HepG2 (cell line): ENCODE measurements at regions not wholly inside any gene's neighbourhood (a gene's known extent, or its start where the extent isn't known, plus 50 kb on each side); places are given as distances from the start of the nearest gene placed in this dataset.

Source experiments
- ATAC-seq: fragments of 200-7000 bp; cut with Tn5 transposase; 3 replicates; pipeline ENCODE4 v1.9.1; 2020; ENCODE audit warnings: mild to moderate bottlenecking, moderate library complexity
- BruUV-seq: library from RNA; stranded (reverse); fragments of 400-500 nt; replicated peaks from 2 replicates; lab custom pipeline; 2021; lab: Mats Ljungman, UMichigan
- CTCF ChIA-PET: fragments of 300-600 bp; formaldehyde crosslinking; extraction: SDS; loops from one replicate; lab custom pipeline; 2021; ENCODE audit warnings: low total read pairs, inconsistent platforms, low intra/inter-chr PET ratio; lab: Yijun Ruan, JAX
- POLR2A ChIA-PET: fragments of 350-600 bp; sonication (Branson Sonifier 250); formaldehyde crosslinking; loops from one replicate; lab custom pipeline; 2020; ENCODE audit warnings: antibody characterized with exemption, inconsistent platforms; lab: Yijun Ruan, JAX
- DNase-seq: peaks from one replicate; pipeline ENCODE4 v3.0.0-alpha.2; 2015; ENCODE audit warnings: low spot score
- FAIRE-seq: peaks from 3 replicates; lab custom pipeline; 2011; peaks lifted over from hg19 to GRCh38; lab: Jason Lieb, UNC
- H2AFZ ChIP-seq: one replicate; pipeline ENCODE4 v1.6.1; 2011; ENCODE audit warnings: low read length, inconsistent platforms
- H3K27ac ChIP-seq: fragments of 300-600 bp; 3 replicates; pipeline ENCODE4 v1.8.0; 2011; ENCODE audit warnings: mixed run types, mild to moderate bottlenecking, mixed read lengths, low read length, inconsistent platforms; ENCODE audit not compliant: insufficient read depth; ENCODE audit errors: extremely low read length
- H3K27me3 ChIP-seq, 2 experiments: fragments of 200-600 bp in 1 of 2; 2 replicates in 1 of 2; 3 replicates in 1 of 2; pipeline versions ENCODE4 v1.6.0 to v1.8.0; 2011; ENCODE audit warnings: low read length in 2 of 2, mild to moderate bottlenecking in 2 of 2, moderate library complexity in 2 of 2, inconsistent platforms in 1 of 2; ENCODE audit not compliant: insufficient read depth in 2 of 2, control insufficient read depth in 1 of 2
- H3K36me3 ChIP-seq, 2 experiments: fragments of 200-600 bp in 1 of 2; replicated peaks in 1 of 2; 2 replicates in 1 of 2; 3 replicates in 1 of 2; pipeline versions ENCODE4 v1.5.1 to v1.8.0; 2011; ENCODE audit warnings: low read length in 2 of 2, inconsistent platforms in 1 of 2; ENCODE audit not compliant: insufficient read depth in 2 of 2, control insufficient read depth in 1 of 2
- H3K4me1 ChIP-seq: 2 replicates; pipeline ENCODE4 v1.5.1; 2012; ENCODE audit warnings: low read length, inconsistent platforms; ENCODE audit not compliant: insufficient read depth
- H3K4me2 ChIP-seq: 2 replicates; pipeline ENCODE4 v1.6.0; 2011; ENCODE audit warnings: low read depth, low read length, inconsistent platforms
- H3K4me3 ChIP-seq, 3 experiments: fragments of 200-600 bp in 1 of 3; sonication (generic), shearing (Covaris generic) in 1 of 3; replicated peaks in 1 of 3; 2 replicates each; pipeline ENCODE4 v1.5.1; 2011 to 2016; ENCODE audit warnings: low read length in 3 of 3, inconsistent platforms in 2 of 3, low read depth in 2 of 3, mild to moderate bottlenecking in 2 of 3, control low read depth in 1 of 3, mixed read lengths in 1 of 3; ENCODE audit not compliant: insufficient read depth in 1 of 3
- H3K79me2 ChIP-seq: one replicate; pipeline ENCODE4 v1.6.1; 2011; ENCODE audit warnings: low read length, inconsistent platforms; ENCODE audit not compliant: insufficient read depth
- H3K9ac ChIP-seq: 2 replicates; pipeline ENCODE4 v1.6.0; 2011; ENCODE audit warnings: mild to moderate bottlenecking, low read depth, low read length, inconsistent platforms; ENCODE audit not compliant: insufficient read depth
- H3K9me3 ChIP-seq: 2 replicates; pipeline ENCODE4 v1.5.1; 2012; ENCODE audit warnings: mild to moderate bottlenecking, low read length
- H4K20me1 ChIP-seq: 2 replicates; pipeline ENCODE4 v1.6.0; 2011; ENCODE audit warnings: inconsistent platforms, mild to moderate bottlenecking, low read length, moderate library complexity; ENCODE audit not compliant: insufficient read depth
- FLYWCH1 ChIP-seq: sonication (generic); formaldehyde crosslinking; IDR thresholded peaks from 2 replicates; pipeline ENCODE4 v1.8.1; 2023; ENCODE audit warnings: mild to moderate bottlenecking, missing genetic modification reagents
- HMGA1 ChIP-seq: sonication (generic); formaldehyde crosslinking; conservative IDR thresholded peaks from 2 replicates; pipeline ENCODE4 v1.4.0; 2020; ENCODE audit warnings: missing genetic modification reagents
- KAT2B ChIP-seq: fragments of 150-350 bp; IDR thresholded peaks from 2 replicates; pipeline ENCODE4 v1.6.1; 2014; ENCODE audit warnings: low read depth, low read length, borderline replicate concordance
- MIXL1 ChIP-seq: IDR thresholded peaks from 2 replicates; pipeline ENCODE4 v1.6.1; 2016
- SAP130 ChIP-seq: IDR thresholded peaks from 2 replicates; pipeline ENCODE4 v1.6.1; 2016; ENCODE audit warnings: low read depth
- SCMH1 ChIP-seq: sonication (generic); formaldehyde crosslinking; IDR thresholded peaks from 2 replicates; pipeline ENCODE4 v1.9.0; 2021; ENCODE audit warnings: missing genetic modification reagents, mild to moderate bottlenecking, borderline replicate concordance
- SUZ12 ChIP-seq: fragments of 150-350 bp; IDR thresholded peaks from 2 replicates; pipeline ENCODE4 v1.6.1; 2014; ENCODE audit warnings: low read depth, low read length
- ZBTB3 ChIP-seq: sonication (generic); formaldehyde crosslinking; IDR thresholded peaks from 2 replicates; pipeline ENCODE4 v1.4.0; 2020; ENCODE audit warnings: low read depth, mild to moderate bottlenecking, moderate library complexity, missing genetic modification reagents, borderline replicate concordance
- ZKSCAN1 ChIP-seq: fragments of 150-350 bp; IDR thresholded peaks from 2 replicates; pipeline ENCODE4 v1.6.1; 2014; ENCODE audit warnings: low read length
- ZMYM3 ChIP-seq: sonication (generic); formaldehyde crosslinking; IDR thresholded peaks from 2 replicates; pipeline ENCODE4 v1.5.1; 2020; ENCODE audit warnings: mild to moderate bottlenecking, missing genetic modification reagents
- ZNF350 ChIP-seq: sonication (generic); formaldehyde crosslinking; IDR thresholded peaks from 2 replicates; pipeline ENCODE4 v1.4.0; 2020; ENCODE audit warnings: mild to moderate bottlenecking, low read depth, missing genetic modification reagents, borderline replicate concordance
- ZNF619 ChIP-seq: sonication (generic); formaldehyde crosslinking; IDR thresholded peaks from 2 replicates; pipeline ENCODE4 v1.4.0; 2020; ENCODE audit warnings: mild to moderate bottlenecking, missing genetic modification reagents
- ZNF639 ChIP-seq: conservative IDR thresholded peaks from 2 replicates; pipeline ENCODE4 v1.6.1; 2018; ENCODE audit warnings: missing genetic modification reagents
- ZNF644 ChIP-seq: IDR thresholded peaks from 2 replicates; pipeline ENCODE4 v1.6.1; 2016; ENCODE audit warnings: low read depth
- ZNF766 ChIP-seq: sonication (generic); formaldehyde crosslinking; IDR thresholded peaks from 2 replicates; pipeline ENCODE4 v1.5.0; 2020; ENCODE audit warnings: missing genetic modification reagents, borderline replicate concordance
- ZNF773 ChIP-seq: sonication (generic); formaldehyde crosslinking; IDR thresholded peaks from 2 replicates; pipeline ENCODE4 v1.4.0; 2020; ENCODE audit warnings: missing genetic modification reagents, borderline replicate concordance
- ZNF800 ChIP-seq: sonication (generic); formaldehyde crosslinking; IDR thresholded peaks from 2 replicates; pipeline ENCODE4 v1.4.0; 2020; ENCODE audit warnings: missing genetic modification reagents
- WGBS: methylation state at CpG from one replicate; pipeline ENCODE4 v1.1.6; 2017; ENCODE audit warnings: low lambda C conversion rate; 5-methylcytosine and 5-hydroxymethylcytosine counted together
- in situ Hi-C: cut with HindIII; loops from 2 replicates; pipeline ENCODE4 v1.10.0; 2017; ENCODE audit warnings: low pct_unique_long_range_greater_than_20kb; ENCODE audit not compliant: extremely low pct_ligation_motif_present
- intact Hi-C: fragments of 100-400 bp; cut with micrococcal nuclease; formaldehyde crosslinking; loops from one replicate; pipeline ENCODE4 v1.10.0; 2022; ENCODE audit not compliant: unreplicated experiment

DNA sequence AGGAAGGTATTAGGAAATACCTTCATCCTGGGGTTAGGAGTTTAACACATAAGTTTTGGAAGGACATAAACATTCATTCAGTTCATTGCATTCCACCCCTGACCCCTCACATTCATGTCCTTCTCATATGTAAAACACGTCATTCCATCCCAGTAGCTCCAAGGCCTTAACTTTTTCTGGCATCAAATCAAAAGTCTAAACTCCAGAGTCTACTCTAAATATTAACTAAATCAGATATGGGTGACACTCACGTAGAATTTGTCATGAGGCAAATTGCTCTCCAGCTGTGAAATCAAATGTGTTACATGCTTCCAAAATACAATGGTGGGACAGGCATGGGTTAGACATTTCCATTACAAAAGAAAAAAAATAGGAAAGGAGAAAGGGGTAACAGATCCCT is 298.2 kb upstream of the LRRC7 start:
- CTCF ChIA-PET: no interaction called here
- no peaks in the 10 kb centered on the region for H3K27me3 ChIP-seq
- 0% methylated on average over 2 of the region's 2 CpGs for WGBS
- in situ Hi-C loops: no loop called here
- H4K20me1 ChIP-seq: no peaks in the 10 kb centered on the region
- H3K4me2 ChIP-seq: no peak overlapping the region
- no peak overlapping the region for H2AFZ ChIP-seq
- H3K4me1 ChIP-seq: no peaks in the 10 kb centered on the region
- ATAC-seq (no peak), FAIRE-seq (no peak), DNase-seq (no peak)
- H3K27ac ChIP-seq: no peak overlapping the region
- H3K4me3 ChIP-seq: no peak overlapping the region
- POLR2A ChIA-PET: no interaction called here
- TF ChIP-seq ZNF766 (CRISPR knock-in tag): no peak
- TF ChIP-seq ZNF639 (CRISPR knock-in tag): no peak
- no peak for TF ChIP-seq ZMYM3 (CRISPR knock-in tag)
- no peak for TF ChIP-seq SUZ12
- no peak for TF ChIP-seq ZNF619 (CRISPR knock-in tag)
- no peak for TF ChIP-seq ZNF644 (CRISPR knock-in tag)
- no peak for TF ChIP-seq ZKSCAN1
- TF ChIP-seq SCMH1 (CRISPR knock-in tag): no peak
- TF ChIP-seq MIXL1: no peak
- intact Hi-C loops: no loop called here
- BruUV-seq: no TSS peak
- H3K79me2 ChIP-seq: no peaks in the 10 kb centered on the region
- peaks cover 75% of the 10 kb centered on the region for H3K9me3 ChIP-seq
- H3K36me3 ChIP-seq: no peaks in the 10 kb centered on the region
- no peak overlapping the region for H3K9ac ChIP-seq

DNA sequence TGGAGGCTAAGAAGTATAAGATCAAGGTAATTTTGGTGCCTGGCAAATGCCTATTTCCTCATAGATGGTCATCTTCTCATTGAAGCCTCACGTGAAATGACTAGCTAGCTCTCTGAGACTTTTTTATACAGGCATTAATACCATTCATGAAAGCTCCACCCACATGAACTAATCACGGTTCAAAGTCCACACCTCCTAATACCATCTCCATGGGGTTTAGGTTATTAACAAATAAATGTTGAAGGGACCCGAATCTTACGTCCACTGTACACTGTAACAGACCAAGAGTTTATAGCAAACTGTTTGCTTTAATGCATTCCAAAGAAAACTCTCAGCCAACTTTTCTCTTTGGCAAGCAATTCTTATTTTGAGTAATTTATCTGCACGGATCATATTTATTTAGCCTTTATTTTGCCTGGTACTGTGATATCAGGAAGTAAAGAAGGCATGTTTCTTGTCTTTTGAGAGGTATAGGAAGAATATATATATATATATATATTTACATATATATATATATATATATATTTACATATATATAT is 296.1 kb upstream of the LRRC7 start:
- POLR2A ChIA-PET: no interaction called here
- Histone ChIP-seq H3K4me1 (no peaks in the 10 kb centered on the region), H4K20me1 (no peaks in the 10 kb centered on the region), H3K9ac (no peak overlapping the region), H3K9me3 (peaks cover 74% of the 10 kb centered on the region), H3K4me3 (no peak overlapping the region), H3K79me2 (no peaks in the 10 kb centered on the region), H3K27me3 (no peaks in the 10 kb centered on the region), H3K36me3 (no peaks in the 10 kb centered on the region), H3K27ac (no peak overlapping the region), H3K4me2 (no peak overlapping the region), H2AFZ (no peak overlapping the region)
- in situ Hi-C loops: no loop called here
- no peak for DNase-seq
- 25% methylated on average over 5 of the region's 5 CpGs for WGBS
- no peak for FAIRE-seq
- CTCF ChIA-PET: no interaction called here
- TF ChIP-seq SAP130 (CRISPR knock-in tag): no peak
- TF ChIP-seq ZNF800 (CRISPR knock-in tag): no peak
- TF ChIP-seq ZBTB3 (CRISPR knock-in tag): no peak
- no peak for TF ChIP-seq ZNF773 (CRISPR knock-in tag)
- TF ChIP-seq KAT2B: no peak
- TF ChIP-seq HMGA1 (CRISPR knock-in tag): no peak
- TF ChIP-seq FLYWCH1 (CRISPR knock-in tag): no peak
- TF ChIP-seq ZNF350 (CRISPR knock-in tag): no peak
- no TSS peak for BruUV-seq
- no peak for ATAC-seq
- intact Hi-C loops: no loop called here
